HL-60 (cell line): ENCODE measurements at regions not wholly inside any gene's neighbourhood (a gene's known extent, or its start where the extent isn't known, plus 50 kb on each side); places are given as distances from the start of the nearest gene placed in this dataset.

ENCODE experiments used
- GABPA ChIP-seq: IDR thresholded peaks from 2 replicates; pipeline ENCODE4 v1.6.1; 2012; ENCODE audit warnings: low read depth
- TF ChIP-seq, protein P1 (sequence below): IDR thresholded peaks from one replicate; pipeline ENCODE4 v1.5.1; 2011; ENCODE audit warnings: low read length, control low read depth, inconsistent platforms; ENCODE audit not compliant: insufficient read depth
- TF ChIP-seq, protein P2 (sequence below): IDR thresholded peaks from 2 replicates; pipeline ENCODE4 v1.6.1; 2012; ENCODE audit warnings: low read depth; ENCODE audit not compliant: insufficient replicate concordance

DNA sequence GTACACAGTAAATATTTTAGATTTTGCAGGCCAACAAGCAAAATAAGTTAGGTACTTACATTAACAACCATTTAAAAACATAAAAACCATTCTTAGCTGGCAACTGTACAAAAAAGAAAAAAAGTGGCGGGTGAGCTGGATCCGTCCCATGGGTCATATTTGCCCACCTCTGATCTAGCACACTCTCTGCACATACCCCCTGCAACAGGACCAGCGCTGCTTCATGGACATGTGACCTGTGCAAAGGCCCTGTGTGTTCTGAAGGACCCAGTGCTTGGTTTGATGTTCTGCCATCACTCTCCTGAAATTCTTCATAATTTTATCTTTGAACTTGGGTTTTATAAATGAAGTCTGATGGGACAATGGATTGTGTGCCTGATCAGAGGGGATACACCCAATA is 72.5 kb upstream of the ACAN start:
- TF ChIP-seq, protein P1, sequence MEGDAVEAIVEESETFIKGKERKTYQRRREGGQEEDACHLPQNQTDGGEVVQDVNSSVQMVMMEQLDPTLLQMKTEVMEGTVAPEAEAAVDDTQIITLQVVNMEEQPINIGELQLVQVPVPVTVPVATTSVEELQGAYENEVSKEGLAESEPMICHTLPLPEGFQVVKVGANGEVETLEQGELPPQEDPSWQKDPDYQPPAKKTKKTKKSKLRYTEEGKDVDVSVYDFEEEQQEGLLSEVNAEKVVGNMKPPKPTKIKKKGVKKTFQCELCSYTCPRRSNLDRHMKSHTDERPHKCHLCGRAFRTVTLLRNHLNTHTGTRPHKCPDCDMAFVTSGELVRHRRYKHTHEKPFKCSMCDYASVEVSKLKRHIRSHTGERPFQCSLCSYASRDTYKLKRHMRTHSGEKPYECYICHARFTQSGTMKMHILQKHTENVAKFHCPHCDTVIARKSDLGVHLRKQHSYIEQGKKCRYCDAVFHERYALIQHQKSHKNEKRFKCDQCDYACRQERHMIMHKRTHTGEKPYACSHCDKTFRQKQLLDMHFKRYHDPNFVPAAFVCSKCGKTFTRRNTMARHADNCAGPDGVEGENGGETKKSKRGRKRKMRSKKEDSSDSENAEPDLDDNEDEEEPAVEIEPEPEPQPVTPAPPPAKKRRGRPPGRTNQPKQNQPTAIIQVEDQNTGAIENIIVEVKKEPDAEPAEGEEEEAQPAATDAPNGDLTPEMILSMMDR: no peak
- TF ChIP-seq, protein P2, sequence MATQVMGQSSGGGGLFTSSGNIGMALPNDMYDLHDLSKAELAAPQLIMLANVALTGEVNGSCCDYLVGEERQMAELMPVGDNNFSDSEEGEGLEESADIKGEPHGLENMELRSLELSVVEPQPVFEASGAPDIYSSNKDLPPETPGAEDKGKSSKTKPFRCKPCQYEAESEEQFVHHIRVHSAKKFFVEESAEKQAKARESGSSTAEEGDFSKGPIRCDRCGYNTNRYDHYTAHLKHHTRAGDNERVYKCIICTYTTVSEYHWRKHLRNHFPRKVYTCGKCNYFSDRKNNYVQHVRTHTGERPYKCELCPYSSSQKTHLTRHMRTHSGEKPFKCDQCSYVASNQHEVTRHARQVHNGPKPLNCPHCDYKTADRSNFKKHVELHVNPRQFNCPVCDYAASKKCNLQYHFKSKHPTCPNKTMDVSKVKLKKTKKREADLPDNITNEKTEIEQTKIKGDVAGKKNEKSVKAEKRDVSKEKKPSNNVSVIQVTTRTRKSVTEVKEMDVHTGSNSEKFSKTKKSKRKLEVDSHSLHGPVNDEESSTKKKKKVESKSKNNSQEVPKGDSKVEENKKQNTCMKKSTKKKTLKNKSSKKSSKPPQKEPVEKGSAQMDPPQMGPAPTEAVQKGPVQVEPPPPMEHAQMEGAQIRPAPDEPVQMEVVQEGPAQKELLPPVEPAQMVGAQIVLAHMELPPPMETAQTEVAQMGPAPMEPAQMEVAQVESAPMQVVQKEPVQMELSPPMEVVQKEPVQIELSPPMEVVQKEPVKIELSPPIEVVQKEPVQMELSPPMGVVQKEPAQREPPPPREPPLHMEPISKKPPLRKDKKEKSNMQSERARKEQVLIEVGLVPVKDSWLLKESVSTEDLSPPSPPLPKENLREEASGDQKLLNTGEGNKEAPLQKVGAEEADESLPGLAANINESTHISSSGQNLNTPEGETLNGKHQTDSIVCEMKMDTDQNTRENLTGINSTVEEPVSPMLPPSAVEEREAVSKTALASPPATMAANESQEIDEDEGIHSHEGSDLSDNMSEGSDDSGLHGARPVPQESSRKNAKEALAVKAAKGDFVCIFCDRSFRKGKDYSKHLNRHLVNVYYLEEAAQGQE: no peak
- no peak for TF ChIP-seq GABPA
